ENCODE measurements at regions not wholly inside any gene's neighbourhood (a gene's known extent, or its start where the extent isn't known, plus 50 kb on each side); places are given as distances from the start of the nearest gene placed in this dataset.
"Not testable (repeated sequence)": the region's sequence is repeated elsewhere in the genome, so short reads cannot be mapped to it uniquely, and the experiment has no call there.

DNA sequence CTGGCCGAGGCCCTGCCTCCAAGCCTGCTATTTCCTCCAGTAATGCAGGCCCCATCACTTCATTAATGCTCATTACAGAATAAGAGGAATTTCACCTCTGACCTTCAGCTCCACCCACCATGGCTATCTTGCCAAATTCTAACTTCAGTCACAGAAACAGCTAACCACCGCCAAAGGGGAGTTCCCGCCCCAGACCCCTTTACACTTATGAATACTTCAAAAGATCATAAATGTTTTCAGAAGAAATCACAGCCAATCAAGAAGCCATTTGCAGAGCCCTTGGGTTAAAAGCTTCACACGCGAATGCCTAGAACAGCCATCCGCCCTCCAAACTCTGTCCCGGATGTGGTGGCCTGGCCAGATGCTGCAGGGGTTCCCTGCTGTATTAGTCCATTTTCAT, 73.8 kb upstream of the TWIST2 start:
- no peaks in the 10 kb centered on the region for H3K36me3 ChIP-seq (ENCODE audit: control insufficient read depth, insufficient read depth, low read length)
- no peak overlapping the region for H3K4me3 ChIP-seq (ENCODE audit: low read depth, low read length)
- H3K27me3 ChIP-seq (ENCODE audit: control insufficient read depth, insufficient read depth, low read length): peaks cover 4% of the 10 kb centered on the region
- peaks cover 4% of the 10 kb centered on the region; the same call in 1 of the 2 replicates for H3K4me1 ChIP-seq (ENCODE audit: control insufficient read depth, insufficient read depth, low read length)
- no peak overlapping the region for H3K27ac ChIP-seq (ENCODE audit: low read depth, low read length)
- no peak overlapping the region for H3K9ac ChIP-seq (ENCODE audit: low read depth, low read length)
- H3K9me3 ChIP-seq (ENCODE audit: control insufficient read depth, insufficient read depth, low read length): no peaks in the 10 kb centered on the region; the same call in 1 of the 2 replicates

DNA sequence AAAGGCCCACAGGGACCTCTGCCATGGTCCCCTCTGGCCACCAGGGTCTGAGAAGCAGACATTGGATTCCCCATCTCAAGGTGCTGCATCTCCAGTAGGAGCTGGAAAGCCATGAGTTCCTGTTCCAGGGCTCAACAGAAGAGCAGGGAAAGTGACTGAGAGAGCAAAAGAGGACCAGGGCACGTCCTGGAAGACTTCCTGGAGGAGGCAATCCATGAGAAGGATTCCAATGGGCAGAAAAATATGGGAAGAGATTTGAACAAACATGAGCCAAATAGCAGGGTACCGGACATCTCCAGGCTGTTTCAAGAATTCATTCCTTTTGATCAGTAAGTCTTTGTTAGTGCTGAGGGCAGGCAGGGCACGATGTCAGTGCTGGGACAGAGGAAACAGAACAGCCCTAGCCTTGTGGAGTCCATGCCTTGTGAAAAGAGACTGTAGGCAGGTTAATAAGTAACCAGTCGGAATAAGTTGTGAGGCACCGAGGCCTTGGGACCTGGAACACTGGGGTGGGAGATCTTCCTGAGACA, 72.8 kb upstream of the TWIST2 start:
- H3K9me3 ChIP-seq (ENCODE audit: control insufficient read depth, insufficient read depth, low read length): no peaks in the 10 kb centered on the region; the same call in 1 of the 2 replicates
- H3K9ac ChIP-seq (ENCODE audit: low read depth, low read length): no peak overlapping the region

DNA sequence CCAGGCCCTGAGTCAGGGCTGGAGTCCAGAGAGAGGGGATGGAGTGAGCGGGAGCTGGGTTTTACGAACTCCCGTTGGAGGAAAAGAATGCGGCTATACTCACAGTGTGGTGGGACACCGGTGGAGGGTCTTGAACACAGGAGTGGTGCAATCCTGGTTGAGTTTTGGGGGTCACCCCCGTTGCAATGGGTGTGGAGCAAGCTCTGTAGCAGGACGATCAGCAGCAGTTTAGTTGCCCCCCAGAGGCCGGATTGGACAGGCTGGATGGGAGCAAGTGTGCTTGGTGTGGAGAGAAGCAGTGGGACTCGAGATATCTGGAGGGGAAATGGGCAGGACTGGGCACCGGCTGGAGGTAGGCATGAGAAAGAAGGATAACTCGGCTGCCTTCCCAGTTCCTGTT, 72.3 kb upstream of the TWIST2 start:
- Histone ChIP-seq H3K27ac (ENCODE audit: low read depth, low read length) (no peak overlapping the region), H3K27me3 (ENCODE audit: control insufficient read depth, insufficient read depth, low read length) (peaks cover 4% of the 10 kb centered on the region), H3K9me3 (ENCODE audit: control insufficient read depth, insufficient read depth, low read length) (no peaks in the 10 kb centered on the region; the same call in 1 of the 2 replicates)

More for the DNA sequence above, 72.8 kb upstream of the TWIST2 start:
- Histone ChIP-seq H3K27me3 (ENCODE audit: control insufficient read depth, insufficient read depth, low read length) (peaks cover 4% of the 10 kb centered on the region), H3K4me3 (ENCODE audit: low read depth, low read length) (no peak overlapping the region), H3K27ac (ENCODE audit: low read depth, low read length) (no peak overlapping the region), H3K36me3 (ENCODE audit: control insufficient read depth, insufficient read depth, low read length) (no peaks in the 10 kb centered on the region), H3K4me1 (ENCODE audit: control insufficient read depth, insufficient read depth, low read length) (peaks cover 4% of the 10 kb centered on the region; the same call in 1 of the 2 replicates)

DNA sequence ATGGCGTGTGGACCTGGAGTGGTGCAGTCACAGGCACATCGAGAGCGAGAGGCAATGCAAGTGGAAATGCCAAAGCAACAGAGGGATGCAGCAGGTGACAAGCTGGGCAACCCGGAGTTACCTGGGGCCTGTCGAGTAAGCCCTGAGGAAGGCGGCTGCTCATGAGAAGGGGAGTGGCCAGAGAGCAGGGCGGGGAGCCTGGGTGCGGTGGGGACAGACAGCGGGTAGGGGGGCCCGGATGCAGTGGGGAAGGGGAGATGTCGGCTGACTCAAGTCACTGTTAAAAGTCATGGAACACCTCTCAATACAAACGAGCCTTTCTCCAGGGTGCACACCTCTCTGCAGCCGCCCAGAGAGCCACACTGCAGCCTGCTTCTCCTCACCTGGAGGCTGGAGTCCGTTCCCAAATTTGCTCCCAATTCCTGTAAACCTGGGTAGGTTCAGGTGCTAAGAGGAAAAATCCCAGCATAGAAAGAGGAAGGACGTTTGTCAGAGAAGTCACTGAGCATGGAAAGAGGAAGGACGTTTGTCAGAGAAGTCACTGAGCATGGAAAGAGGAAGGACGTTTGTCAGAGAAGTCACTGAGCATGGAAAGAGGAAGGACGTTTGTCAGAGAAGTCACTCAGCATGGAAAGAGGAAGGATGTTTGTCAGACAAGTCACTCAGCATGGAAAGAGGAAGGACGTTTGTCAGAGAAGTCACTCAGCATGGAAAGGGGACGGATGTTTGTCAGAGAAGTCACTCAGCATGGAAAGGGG, 71.7 kb upstream of the TWIST2 start:
- Histone ChIP-seq H3K27ac (ENCODE audit: low read depth, low read length) (no peak overlapping the region), H3K36me3 (ENCODE audit: control insufficient read depth, insufficient read depth, low read length) (no peaks in the 10 kb centered on the region), H3K9me3 (ENCODE audit: control insufficient read depth, insufficient read depth, low read length) (no peaks in the 10 kb centered on the region; the same call in 1 of the 2 replicates)

More for the DNA sequence above, 72.3 kb upstream of the TWIST2 start:
- no peak overlapping the region for H3K4me3 ChIP-seq (ENCODE audit: low read depth, low read length)
- peaks cover 4% of the 10 kb centered on the region; the same call in 1 of the 2 replicates for H3K4me1 ChIP-seq (ENCODE audit: control insufficient read depth, insufficient read depth, low read length)
- no peaks in the 10 kb centered on the region for H3K36me3 ChIP-seq (ENCODE audit: control insufficient read depth, insufficient read depth, low read length)
- no peak overlapping the region for H3K9ac ChIP-seq (ENCODE audit: low read depth, low read length)

DNA sequence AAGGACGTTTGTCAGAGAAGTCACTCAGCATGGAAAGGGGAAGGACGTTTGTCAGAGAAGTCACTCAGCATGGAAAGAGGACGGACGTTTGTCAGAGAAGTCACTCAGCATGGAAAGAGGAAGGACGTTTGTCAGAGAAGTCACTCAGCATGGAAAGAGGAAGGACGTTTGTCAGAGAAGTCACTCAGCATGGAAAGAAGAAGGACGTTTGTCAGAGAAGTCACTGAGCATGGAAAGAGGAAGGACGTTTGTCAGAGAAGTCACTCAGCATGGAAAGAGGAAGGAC, 71.2 kb upstream of the TWIST2 start:
- H3K9ac ChIP-seq (ENCODE audit: low read depth, low read length); H3K4me1 ChIP-seq (ENCODE audit: control insufficient read depth, insufficient read depth, low read length): not testable (repeated sequence)

More for the DNA sequence above, 71.7 kb upstream of the TWIST2 start:
- no peak overlapping the region for H3K4me3 ChIP-seq (ENCODE audit: low read depth, low read length)
- peaks cover 4% of the 10 kb centered on the region; the same call in 1 of the 2 replicates for H3K4me1 ChIP-seq (ENCODE audit: control insufficient read depth, insufficient read depth, low read length)
- no peak overlapping the region for H3K9ac ChIP-seq (ENCODE audit: low read depth, low read length)
- peaks cover 4% of the 10 kb centered on the region for H3K27me3 ChIP-seq (ENCODE audit: control insufficient read depth, insufficient read depth, low read length)

DNA sequence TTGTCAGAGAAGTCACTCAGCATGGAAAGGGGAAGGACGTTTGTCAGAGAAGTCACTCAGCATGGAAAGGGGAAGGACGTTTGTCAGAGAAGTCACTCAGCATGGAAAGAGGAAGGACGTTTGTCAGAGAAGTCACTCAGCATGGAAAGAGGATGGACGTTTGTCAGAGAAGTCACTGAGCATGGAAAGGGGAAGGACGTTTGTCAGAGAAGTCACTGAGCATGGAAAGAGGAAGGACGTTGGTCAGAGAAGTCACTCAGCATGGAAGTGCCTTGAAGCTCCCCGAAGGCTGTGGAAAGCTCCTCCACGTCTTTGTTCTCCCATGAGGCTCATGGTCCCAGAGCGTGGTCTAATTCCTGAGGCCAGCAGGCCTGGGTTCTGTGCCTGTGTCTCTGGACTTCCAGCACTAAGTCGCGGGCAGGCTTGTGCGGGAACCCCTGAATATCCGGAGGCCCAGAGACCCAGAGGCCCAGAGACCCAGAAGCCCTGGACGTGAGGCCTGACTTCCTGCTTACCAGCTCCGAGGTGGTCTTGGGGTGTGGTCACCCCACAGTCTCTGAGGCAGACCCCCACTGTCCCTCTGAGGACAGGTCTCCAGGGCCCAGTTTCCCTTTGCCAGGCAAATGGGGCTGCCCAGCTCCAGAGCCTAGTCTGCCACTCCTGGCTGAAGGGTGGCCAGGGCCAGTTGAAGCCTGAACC, 70.4 kb upstream of the TWIST2 start:
- Histone ChIP-seq H3K27me3 (ENCODE audit: control insufficient read depth, insufficient read depth, low read length) (no peaks in the 10 kb centered on the region), H3K4me3 (ENCODE audit: low read depth, low read length) (no peak overlapping the region), H3K36me3 (ENCODE audit: control insufficient read depth, insufficient read depth, low read length) (no peaks in the 10 kb centered on the region), H3K4me1 (ENCODE audit: control insufficient read depth, insufficient read depth, low read length) (no peaks in the 10 kb centered on the region), H3K9me3 (ENCODE audit: control insufficient read depth, insufficient read depth, low read length) (no peaks in the 10 kb centered on the region; the same call in 1 of the 2 replicates), H3K9ac (ENCODE audit: low read depth, low read length) (no peak overlapping the region), H3K27ac (ENCODE audit: low read depth, low read length) (no peak overlapping the region)

More for the DNA sequence above, 71.2 kb upstream of the TWIST2 start:
- not testable (repeated sequence) for H3K27me3 ChIP-seq (ENCODE audit: control insufficient read depth, insufficient read depth, low read length); H3K27ac ChIP-seq (ENCODE audit: low read depth, low read length); H3K9me3 ChIP-seq (ENCODE audit: control insufficient read depth, insufficient read depth, low read length); H3K4me3 ChIP-seq (ENCODE audit: low read depth, low read length); H3K36me3 ChIP-seq (ENCODE audit: control insufficient read depth, insufficient read depth, low read length)

DNA sequence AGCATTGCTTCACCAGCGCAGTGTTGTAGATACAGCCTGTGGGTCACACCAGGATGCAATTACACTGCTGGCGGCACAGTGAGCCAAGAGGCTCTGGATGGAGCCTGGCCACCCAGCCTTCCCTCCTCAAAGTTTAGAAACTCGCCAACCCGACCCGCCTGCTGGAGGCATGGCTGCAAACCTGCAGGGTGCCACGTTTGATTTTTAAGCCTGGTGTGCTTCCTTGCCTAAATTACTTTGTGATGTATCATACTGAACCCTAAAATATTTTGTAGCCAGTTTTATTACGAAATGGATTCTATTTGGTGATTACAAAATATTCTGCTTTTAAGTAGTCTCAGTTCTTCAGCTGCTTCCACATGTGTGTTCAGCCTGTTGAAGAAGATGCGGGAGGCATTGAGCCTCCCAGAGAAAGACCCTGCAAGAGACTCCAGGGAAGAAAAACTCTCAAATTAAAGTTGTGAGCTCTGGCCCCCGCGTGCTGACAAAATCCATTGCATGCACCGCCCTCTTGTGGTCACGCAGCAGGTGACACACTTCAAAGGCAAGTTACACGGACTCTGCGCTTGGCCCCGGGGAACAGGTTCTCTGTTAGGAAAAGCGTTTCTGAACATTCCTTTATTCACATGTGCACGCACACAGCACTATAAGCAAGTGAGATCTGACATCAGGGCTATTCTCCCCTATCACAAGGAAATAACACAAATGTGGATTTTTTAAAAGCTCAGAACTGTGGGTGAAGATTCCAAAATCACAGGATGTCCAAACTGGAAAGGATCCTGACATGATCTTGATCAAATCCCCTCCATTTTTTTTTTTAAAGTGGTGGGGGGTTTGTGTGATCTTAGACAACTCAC, 63.0 kb upstream of the TWIST2 start:
- Histone ChIP-seq H3K4me1 (ENCODE audit: control insufficient read depth, insufficient read depth, low read length) (peaks cover 14% of the 10 kb centered on the region), H3K9me3 (ENCODE audit: control insufficient read depth, insufficient read depth, low read length) (no peaks in the 10 kb centered on the region), H3K9ac (ENCODE audit: low read depth, low read length) (no peak overlapping the region), H3K27me3 (ENCODE audit: control insufficient read depth, insufficient read depth, low read length) (no peaks in the 10 kb centered on the region), H3K27ac (ENCODE audit: low read depth, low read length) (no peak overlapping the region), H3K36me3 (ENCODE audit: control insufficient read depth, insufficient read depth, low read length) (no peaks in the 10 kb centered on the region), H3K4me3 (ENCODE audit: low read depth, low read length) (no peak overlapping the region)

DNA sequence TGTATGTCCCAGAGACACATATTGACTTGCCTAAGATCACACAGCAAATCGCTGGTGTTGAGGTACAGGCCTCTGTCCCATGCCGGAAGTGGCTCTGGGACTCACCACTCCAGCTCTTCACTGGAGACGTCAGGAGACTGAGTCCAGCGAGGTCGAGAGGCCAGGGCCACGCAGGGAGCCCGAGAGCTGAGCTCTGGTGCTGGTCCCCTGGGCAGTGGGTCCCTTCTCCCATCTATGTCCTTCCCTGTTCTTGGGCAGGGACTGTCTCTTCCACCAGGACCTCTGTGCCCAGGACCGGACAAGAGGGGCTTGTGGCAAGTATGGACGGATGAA, 62.4 kb upstream of the TWIST2 start:
- Histone ChIP-seq H3K36me3 (ENCODE audit: control insufficient read depth, insufficient read depth, low read length) (no peaks in the 10 kb centered on the region), H3K4me3 (ENCODE audit: low read depth, low read length) (no peak overlapping the region), H3K9me3 (ENCODE audit: control insufficient read depth, insufficient read depth, low read length) (no peaks in the 10 kb centered on the region), H3K4me1 (ENCODE audit: control insufficient read depth, insufficient read depth, low read length) (peaks cover 14% of the 10 kb centered on the region), H3K9ac (ENCODE audit: low read depth, low read length) (no peak overlapping the region), H3K27ac (ENCODE audit: low read depth, low read length) (no peak overlapping the region), H3K27me3 (ENCODE audit: control insufficient read depth, insufficient read depth, low read length) (no peaks in the 10 kb centered on the region)

DNA sequence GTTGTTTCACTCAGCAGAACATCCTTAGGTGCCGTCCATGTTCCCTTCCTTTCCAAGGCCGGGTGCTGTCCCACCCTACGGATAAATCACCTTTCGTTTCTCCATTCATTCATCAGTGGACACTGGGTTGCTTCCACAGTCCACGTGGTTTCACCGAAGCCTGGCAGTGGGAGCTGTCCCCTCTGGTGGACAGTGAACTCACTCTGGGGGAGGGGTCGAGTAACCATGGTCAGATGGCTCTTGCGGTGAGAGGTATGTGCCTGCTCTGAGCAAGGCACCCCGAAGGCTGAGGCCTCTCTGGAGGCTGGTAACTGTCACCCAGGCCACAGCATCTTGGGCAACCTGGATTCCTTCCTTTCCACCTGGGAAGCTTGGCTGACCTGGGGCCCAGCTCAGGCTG, 61.5 kb upstream of the TWIST2 start:
- Histone ChIP-seq H3K27ac (ENCODE audit: low read depth, low read length) (no peak overlapping the region), H3K9ac (ENCODE audit: low read depth, low read length) (no peak overlapping the region), H3K9me3 (ENCODE audit: control insufficient read depth, insufficient read depth, low read length) (no peaks in the 10 kb centered on the region), H3K4me1 (ENCODE audit: control insufficient read depth, insufficient read depth, low read length) (peaks cover 14% of the 10 kb centered on the region), H3K36me3 (ENCODE audit: control insufficient read depth, insufficient read depth, low read length) (no peaks in the 10 kb centered on the region), H3K27me3 (ENCODE audit: control insufficient read depth, insufficient read depth, low read length) (no peaks in the 10 kb centered on the region), H3K4me3 (ENCODE audit: low read depth, low read length) (no peak overlapping the region)

DNA sequence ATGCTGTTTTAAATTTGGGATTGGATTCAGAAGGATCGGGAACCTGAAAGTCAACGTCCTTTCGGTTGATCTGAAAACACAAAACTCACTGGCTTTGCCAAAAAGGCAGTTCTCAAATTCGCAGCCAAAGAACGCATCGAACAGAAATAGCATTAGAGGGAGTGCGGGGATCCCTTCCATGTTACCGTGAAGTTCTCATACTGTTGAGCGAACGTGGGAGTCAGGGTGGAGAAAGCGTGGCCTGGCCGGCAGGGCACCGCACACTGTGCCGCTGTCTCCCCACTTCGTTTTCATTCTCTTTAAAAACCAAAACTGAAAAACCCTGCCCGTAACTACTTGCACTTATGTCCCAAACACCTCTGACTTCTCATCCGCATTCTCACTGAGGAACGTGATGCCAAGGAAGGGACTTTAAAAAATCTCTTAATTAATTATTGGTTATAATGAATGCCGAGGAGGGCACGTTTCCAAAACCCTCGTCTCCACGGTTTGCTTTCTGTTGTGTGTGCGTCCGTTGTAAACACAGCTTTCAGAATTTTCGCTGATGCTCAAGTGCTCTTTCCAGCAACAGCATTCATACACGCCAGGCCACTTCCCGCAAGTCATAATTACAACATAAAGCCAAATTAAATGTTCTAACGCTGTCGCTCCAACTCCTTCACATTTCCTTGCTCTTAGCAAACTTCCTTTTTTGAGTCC, 60.9 kb upstream of the TWIST2 start:
- no peaks in the 10 kb centered on the region for H3K36me3 ChIP-seq (ENCODE audit: control insufficient read depth, insufficient read depth, low read length)
- H3K27me3 ChIP-seq (ENCODE audit: control insufficient read depth, insufficient read depth, low read length): no peaks in the 10 kb centered on the region
- peaks cover 14% of the 10 kb centered on the region for H3K4me1 ChIP-seq (ENCODE audit: control insufficient read depth, insufficient read depth, low read length)
- no peak overlapping the region for H3K9ac ChIP-seq (ENCODE audit: low read depth, low read length)
- no peak overlapping the region for H3K4me3 ChIP-seq (ENCODE audit: low read depth, low read length)
- no peak overlapping the region for H3K27ac ChIP-seq (ENCODE audit: low read depth, low read length)
- no peaks in the 10 kb centered on the region for H3K9me3 ChIP-seq (ENCODE audit: control insufficient read depth, insufficient read depth, low read length)

Data from HUES48 (cell line).